Left cardiac atrium (tissue), 4 donors: ENCODE measurements at regions not wholly inside any gene's neighbourhood (a gene's known extent, or its start where the extent isn't known, plus 50 kb on each side); places are given as distances from the start of the nearest gene placed in this dataset.
A peak's percentile ranks its signal among the peaks of the same experiment; 100 is the strongest.
"Not testable (repeated sequence)": the region's sequence is repeated elsewhere in the genome, so short reads cannot be mapped to it uniquely, and the experiment has no call there.

Source experiments
- ATAC-seq, 2 donors: fragments of 200-7000 bp; cut with Tn5 transposase; one replicate each; pipeline ENCODE4 v1.9.1; 2020; ENCODE audit warnings: mild to moderate bottlenecking in 2 of 2, moderate library complexity in 2 of 2
- DNase-seq: peaks from one replicate; pipeline ENCODE4 v3.0.0-alpha.2; 2020
- intact Hi-C, 2 donors: fragments of 100-400 bp; cut with DNase I; formaldehyde crosslinking; loops; one replicate each; pipeline versions ENCODE4 v1.14.1 to v1.15.1; 2022 to 2023
- donor health status: DM: no; HTN: yes; CAD: no.
- donor health status: DM: no; HTN: yes; CAD: no; lungs with severe emphysema.
- donor health status: DM: yes; HTN: yes; CAD: no.
- donor health status: Dilated cardiomyopathy.

DNA sequence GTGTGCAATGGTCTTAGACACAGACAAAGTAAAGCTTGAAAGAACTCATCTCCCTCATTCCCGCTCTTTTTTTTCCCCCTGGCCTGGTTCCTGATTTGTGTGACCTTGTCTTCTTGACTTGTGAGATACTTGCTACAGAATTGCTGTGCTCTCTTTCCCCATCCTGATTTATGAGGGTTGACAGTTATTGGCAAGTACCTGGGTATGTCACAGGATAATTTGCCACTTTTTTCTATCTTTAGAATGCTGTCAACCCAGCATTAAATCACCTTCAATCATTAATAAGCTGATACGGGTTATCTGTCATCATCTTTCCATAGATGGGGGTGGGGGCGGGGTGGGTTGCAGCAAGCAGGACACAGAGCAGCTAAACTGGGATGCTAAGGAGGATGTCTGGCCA lies 144.4 kb upstream of the PRICKLE1 start:
- intact Hi-C loops = no loop called here
- no peak for ATAC-seq
- DNase-seq = no peak

DNA sequence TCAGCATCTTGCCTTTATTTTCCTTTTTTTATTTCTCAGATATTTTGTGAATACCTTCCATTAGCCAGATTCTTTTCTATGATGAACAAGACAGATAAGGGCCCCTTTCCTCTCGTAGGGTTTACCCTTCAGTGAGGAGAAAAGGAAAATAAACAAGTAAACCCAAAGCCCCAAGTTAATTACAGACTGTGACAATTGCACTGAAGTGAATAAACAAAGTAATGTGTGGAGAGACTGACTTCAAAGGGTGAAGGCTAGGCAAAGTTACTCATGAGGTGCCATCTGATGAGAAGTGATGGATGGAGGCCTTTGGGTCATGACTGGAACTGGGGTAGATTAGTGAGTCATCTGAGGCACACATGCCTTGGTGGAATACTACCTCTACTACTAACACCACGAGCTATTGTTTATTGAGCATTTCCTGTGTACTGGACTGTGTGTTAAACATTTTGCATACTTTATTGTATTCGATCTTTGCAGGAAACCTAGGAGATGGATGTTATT lies 143.4 kb upstream of the PRICKLE1 start:
- no peak for DNase-seq
- ATAC-seq = no peak
- intact Hi-C loops = no loop called here

DNA sequence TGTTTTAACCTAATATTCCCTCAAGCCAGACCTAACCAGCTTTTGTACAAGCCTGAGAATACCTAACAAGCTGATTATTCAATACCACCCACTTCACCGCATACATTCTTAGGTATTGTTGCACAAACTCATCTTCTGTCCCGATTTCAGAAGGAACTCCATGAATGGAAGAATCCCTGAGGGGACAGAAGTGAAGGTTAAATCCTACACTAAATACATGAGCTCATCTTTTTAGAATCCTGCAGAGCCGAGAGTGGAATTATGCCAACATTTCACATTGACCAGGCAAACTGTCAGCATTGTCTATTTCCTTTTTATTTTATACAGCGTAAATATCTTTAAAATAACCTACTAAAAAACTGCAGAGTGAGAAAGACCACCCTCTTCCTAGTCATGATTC lies 140.7 kb upstream of the PRICKLE1 start:
- DNase-seq (no peak), ATAC-seq (peak in 1 of 2 donors; percentile 15)
- intact Hi-C loops = no loop called here

DNA sequence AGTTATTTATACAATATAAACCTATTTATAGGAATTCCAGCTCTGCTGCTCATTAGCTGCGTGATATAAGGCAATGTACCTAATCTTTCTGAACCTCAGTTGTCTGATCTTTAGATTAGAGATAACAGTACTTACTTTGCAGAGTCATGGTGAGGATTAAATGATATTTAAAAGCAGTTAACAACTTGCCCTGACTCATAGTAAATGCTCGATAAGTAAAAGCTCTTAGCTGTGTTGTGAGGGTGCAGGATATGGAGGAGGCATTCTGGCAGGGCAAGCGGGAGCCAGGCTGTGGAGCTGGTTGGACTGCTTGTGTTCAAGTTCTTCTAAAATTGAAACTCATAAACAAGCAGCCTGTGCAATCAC lies 140.0 kb upstream of the PRICKLE1 start:
- peak in 1 of 2 donors; percentile 65 for ATAC-seq
- intact Hi-C loops = no loop called here

DNA sequence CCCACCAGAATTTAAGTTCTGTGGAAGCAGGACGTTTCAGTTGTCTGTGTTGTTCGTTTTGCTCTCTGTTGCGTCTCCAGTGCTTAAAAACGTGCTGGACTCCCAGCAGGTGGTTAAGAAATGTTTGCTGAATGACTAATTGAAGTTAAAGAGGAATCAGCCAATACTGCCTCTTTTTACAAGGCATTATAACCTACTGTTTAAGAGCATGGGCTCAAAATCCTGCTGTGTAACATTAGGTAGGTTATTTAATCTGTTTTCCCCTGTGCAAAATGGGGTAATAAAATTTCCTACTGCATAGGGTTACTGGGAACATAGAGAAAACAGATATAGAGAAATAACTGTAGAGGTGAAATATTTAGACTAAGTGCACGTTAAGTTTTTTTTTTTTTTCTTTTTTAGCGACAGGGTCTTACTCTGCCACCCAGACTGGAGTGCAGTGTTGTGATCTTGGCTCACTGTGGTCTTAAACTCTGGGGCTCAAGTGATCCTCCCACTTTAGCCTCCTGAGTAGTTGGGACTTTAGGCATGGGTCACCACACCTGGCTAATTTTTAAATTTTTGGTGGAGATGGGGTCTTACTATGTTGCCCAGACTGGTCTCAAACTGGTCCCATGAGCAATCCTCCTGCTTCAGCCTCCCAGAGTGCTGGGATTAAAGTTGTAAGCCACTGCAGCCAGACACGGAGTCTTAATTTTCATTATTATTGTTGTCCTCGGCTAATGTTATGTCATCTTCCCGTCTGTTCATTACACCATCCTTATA lies 139.4 kb upstream of the PRICKLE1 start:
- DNase-seq = no peak
- intact Hi-C loops = no loop called here
- no peak for ATAC-seq

More for the DNA sequence above, 140.0 kb upstream of the PRICKLE1 start:
- no peak for DNase-seq

DNA sequence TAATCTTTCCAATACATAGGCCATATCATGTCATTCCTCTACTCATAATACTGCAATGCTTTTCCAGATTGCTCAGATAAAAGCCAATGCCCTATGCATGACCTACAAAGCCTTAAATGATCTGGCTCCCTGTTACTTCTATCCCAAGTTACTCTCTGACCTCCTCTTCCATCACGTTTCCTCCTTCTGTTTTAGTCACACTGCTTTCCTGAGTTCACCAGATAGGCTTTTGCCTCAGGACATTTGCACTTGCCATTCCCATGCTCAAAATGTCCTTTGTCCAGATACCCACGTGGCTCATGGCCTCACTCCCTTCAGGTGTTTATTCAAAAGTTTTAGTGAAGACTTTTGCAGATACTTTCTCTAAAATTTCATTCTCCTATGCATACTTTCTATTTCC lies 138.7 kb upstream of the PRICKLE1 start:
- intact Hi-C loops = no loop called here
- DNase-seq (no peak), ATAC-seq (no peak)

DNA sequence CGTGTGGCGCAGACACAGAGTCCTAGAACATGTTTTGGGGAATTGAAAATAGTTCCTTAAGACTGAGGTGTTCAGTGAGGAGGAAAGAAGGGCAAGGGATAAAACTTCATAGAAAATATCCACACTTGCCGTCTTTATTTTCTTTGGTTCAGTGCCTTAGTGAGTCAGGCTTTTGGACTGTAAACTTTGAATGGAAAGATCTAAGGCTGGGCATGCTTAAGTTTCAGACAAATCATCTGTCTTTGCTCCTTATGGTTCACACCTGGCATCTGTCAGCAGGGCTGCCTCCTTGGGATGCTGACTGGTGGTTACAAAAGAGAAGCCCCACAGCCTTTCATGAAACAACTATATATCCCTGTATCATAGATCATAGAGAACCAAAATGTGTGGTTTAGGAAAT lies 136.3 kb upstream of the PRICKLE1 start:
- no peak for DNase-seq
- intact Hi-C loops = no loop called here
- ATAC-seq = peak in 1 of 2 donors; percentile 56

DNA sequence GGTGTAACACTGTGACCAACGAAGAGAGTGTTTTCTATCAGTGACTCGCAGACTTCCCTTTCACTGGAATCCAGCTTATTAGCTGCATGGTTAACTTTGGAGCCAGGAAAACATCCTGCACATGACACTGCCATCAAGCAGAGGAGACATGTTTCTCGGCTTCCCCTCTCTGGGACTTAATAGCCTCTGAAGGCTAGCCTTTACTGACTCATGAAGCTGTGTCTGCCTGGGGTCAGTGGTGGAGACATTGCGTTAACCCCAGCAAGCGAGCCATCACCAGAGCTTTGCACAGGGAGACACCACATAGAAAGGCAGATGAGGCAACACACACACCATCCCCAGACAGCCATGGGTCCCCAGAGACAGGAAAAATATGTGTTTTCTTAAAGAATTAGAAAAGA lies 126.9 kb upstream of the PRICKLE1 start:
- intact Hi-C loops = no loop called here
- peak; percentile 50 to 92 for ATAC-seq
- peak; percentile 26 for DNase-seq

DNA sequence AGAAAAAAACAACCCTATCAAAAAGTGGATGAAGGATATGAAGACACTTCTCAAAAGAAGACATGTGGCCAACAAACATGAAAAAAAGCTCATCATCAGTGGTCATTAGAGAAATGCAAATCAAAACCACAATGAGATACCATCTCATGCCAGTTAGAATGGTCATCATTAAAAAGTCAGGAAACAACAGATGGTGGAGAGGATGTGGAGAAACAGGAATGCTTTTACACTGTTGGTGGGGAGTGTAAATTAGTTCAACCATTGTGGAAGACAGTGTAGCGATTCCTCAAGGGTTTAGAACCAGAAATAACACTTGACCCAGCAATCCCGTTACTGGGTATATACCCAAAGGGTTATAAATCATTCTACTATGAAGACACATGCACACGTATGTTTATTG lies 124.0 kb upstream of the PRICKLE1 start:
- DNase-seq, ATAC-seq, intact Hi-C loops: not testable (repeated sequence)

DNA sequence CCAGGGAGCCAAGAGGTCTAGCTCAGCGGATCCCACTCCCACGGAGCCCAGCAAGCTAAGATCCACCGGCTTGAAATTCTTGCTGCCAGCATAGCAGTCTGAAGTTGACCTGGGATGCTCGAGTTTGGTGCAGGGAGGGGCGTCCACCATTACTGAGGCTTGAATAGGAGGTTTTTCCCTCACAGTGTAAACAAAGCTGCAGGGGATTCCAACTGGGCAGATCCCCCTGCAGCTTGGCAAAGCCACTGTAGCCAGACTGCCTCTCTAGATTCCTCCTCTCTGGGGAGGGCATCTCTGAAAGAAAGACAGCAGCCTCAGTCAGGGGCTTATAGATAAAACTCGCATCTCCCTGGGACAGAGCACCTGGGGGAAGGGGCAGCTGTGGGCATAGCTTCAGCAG lies 118.8 kb upstream of the PRICKLE1 start:
- DNase-seq, intact Hi-C loops, ATAC-seq: not testable (repeated sequence)

DNA sequence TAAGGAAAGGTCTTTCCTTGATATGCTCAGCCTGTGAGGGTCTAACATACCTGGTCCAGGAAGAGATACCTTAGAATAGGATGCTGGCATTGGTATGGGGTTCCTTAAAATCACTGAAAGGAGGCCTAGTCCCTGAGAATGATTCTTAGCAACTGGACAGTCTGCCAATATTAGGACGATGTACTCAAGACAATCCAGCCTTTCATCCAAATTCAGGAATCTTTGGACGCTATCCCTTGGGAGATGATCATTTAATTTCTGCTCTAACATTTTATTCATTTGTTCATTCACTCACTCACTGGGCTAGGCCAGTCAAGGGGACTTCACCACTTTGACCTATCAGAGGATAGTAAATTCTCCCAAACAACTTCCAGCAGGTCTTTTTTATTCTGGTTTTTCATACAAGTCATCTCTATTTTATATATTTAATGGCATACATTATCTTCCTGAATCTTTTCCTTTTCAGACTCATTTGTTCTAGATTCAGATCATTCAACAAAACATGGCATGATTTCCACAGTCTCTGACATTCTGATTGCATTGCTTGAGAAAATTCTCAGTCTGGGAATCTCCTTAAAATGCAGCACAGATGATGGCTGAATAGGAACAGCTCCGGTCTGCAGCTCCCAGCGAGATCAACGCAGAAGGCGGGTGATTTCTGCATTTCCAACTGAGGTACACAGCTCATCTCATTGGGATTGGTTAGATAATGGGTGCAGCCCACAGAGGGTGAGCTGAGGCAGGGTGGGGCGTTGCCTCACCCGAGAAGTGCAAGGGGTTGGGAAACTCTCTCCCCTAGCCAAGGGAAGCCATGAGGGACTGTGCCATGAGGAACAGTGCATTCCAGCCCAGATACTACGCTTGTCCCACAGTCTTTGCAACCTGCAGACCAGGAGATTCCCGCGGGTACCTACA lies 118.0 kb upstream of the PRICKLE1 start:
- DNase-seq (no peak), ATAC-seq (no peak)
- intact Hi-C loops = no loop called here

DNA sequence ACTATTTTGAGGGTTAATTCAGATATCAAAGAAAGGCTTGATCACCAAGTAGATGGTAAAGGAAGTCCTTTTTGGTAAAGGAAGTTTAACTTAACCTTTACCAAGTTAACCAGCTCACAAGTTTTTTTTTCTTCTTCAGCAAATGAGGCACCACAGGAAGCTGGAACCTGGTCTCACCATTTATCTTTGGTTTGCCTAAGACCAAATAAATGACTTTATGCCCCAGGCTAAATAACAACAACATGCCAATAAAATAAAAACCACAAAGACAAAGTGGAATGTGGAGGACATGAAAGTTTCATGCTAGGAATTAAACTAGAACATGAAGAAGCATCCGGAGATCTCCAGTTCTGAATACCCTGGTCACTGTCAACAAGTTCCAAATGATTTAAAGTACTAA lies 116.8 kb upstream of the PRICKLE1 start:
- ATAC-seq = no peak
- intact Hi-C loops = no loop called here
- no peak for DNase-seq

DNA sequence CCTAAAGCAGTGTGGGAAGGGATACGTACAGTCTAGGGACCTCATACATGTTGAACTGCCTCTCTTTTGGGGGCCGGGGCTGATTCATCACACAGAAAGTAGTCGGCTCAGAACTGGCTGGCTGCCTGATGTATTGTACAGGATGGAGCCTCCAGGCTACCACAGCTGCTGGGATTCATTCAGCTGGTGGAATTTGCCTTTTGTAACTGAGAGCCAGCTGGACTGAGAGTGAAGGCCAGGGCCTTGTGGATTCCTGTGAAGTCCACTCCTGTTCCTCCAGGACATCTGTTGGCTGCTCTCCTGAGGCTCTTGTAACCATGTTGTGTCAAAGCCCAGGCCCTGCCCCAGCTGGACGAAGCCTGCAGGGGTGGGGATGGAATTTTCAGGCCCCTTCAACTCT lies 116.3 kb upstream of the PRICKLE1 start:
- intact Hi-C loops = no loop called here
- DNase-seq (peak; percentile 81), ATAC-seq (peak; percentile 87 to 97)

DNA sequence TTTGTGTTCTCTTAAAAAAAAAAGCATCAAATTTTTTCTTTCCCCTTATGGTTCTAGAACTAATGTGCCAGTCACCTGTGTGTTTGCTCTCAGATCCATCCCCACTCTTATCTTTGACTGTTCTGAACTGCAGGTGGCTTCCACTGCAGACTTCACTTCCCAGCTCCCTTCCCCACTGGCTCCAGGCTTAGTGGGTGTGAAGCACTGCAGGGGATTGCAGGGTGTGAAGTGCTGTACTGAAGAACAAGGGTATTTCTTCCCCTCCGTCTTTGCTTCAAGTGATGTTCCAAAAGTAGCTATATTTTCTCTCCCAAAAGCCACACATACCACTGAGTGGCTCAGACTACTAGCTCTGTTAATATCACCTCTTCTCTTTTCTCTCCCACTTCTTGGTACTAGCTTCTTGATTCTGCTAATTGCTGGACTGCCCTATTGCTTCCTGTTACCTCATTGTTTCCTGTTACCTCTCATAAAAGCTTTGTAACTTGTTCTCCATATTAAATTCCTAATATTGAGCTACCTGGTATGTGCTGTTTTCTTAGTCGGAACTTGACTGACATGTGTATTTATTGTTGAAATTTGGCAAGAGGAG lies 115.4 kb upstream of the PRICKLE1 start:
- no peak for ATAC-seq
- intact Hi-C loops = no loop called here

DNA sequence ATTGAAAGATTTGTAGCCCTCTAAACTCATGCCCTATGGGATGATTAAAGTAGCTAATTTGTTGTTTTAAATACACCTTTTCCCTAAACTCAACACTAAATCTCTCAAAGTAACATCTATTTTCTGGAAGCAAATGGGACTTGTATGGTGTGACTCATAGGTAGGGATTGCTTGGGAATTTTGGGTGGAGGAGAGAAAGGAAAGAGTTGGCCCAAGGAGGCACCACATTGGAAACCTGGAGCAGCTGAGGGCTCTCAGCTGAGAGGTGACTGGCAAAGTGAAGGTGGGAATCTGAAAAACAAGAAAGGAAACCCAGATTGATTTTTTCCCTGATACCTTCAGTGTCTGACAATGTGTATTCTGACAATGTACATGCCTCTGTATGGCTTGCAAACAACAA lies 114.8 kb upstream of the PRICKLE1 start:
- intact Hi-C loops = no loop called here
- no peak for ATAC-seq
- DNase-seq = no peak

More for the DNA sequence above, 115.4 kb upstream of the PRICKLE1 start:
- DNase-seq = no peak

DNA sequence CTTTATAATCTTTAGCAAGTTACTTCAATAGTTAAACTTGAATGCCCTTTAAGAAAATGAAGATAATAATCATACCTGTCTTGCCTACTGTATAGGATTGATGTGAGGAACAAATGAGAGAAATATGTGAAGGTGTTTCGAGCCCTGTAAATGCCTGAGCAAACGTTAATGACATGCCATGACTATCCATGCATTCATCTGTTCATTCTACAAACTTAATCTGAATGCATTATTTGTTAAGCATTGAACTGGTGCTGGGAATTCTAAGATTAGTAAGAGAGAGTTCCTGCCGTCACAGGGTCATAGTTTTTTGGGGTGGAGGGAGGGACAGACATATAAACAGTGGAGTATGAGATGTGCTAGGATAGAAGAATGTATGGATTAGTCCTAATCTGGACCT lies 111.5 kb upstream of the PRICKLE1 start:
- intact Hi-C loops = no loop called here
- no peak for DNase-seq
- no peak for ATAC-seq

DNA sequence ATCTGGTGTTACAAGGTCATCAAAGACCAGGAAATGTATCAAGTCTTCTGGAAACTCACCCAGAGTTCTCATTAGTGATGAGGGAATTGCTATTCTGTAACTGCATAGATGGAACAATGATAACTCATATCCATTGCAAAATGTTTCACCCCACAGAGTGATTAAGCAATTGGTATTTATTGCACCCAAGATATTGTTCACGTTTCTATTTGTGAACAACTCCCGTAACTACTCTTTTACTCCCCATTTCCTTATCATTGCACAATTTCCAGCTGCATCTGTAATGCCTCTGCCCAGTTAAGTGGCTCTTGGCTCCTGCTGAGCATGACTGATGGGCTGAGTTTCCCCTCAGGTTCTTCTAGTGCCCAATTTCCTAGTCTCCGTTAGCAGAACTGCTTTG lies 108.7 kb upstream of the PRICKLE1 start:
- intact Hi-C loops = no loop called here
- ATAC-seq (peak; percentile 49 to 62), DNase-seq (no peak)

DNA sequence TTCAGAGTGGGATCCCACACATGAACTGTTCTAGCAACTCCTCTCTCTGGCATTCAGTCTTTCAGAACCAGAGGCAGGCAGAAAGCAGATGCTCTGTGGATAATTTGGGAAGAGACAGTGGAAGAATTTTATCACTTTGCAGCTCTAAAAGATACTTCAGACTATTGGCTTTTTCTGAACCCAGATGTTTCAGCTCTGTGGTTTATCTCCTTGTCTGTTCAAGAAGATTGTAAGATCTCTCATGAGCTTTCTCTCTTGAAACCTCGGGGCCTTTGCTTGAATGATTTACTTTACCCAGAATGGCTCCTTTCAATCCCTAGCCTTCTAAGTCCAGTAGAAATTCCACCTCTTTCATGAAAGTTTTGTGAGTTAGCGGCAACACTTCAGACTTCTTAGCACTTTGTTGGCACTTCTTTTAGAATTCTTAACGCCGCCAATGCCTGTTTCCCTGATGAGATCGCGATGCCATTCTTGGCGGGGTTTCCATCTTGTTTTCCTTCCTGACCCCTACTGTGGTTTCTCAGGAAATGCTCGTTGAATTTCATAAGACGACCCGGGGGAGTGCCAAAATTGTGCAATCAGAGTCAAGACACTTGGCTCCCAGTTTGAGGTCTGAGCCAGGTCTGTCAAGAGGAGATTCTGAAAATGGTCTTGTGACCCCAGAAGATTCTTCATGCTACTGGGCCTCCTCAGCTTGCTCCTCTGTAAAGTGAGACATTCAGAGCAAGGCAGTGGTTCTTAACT lies 107.0 kb upstream of the PRICKLE1 start:
- intact Hi-C loops = no loop called here
- peak; percentile 73 to 85 for ATAC-seq
- peak; percentile 84 for DNase-seq

DNA sequence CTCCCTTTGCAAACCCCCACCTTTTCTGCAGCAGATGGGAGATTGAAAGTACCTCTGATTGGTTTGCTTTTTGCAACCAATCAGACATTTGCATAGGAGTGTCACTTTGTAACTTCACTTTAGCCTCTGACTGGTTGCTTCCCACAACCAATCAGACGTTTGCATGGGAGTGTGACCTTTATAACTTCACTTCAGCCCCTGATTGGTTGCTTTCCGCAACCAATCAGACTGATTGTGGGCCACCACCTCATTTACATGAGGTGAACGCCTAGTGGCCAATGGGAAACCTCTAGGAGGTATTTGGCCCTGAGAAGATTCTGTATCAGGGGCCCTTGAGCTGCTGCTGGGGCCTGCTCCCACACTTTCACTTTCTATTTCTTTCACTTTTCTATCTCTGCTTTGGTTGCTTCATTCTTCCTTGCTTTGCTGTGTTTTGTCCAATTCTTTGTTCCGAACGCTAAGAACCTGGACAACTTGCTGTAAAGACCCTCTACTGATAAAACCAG lies 106.0 kb upstream of the PRICKLE1 start:
- ATAC-seq = no peak
- intact Hi-C loops = no loop called here

More for the DNA sequence above, 106.0 kb upstream of the PRICKLE1 start:
- DNase-seq = no peak
